ENCODE measurements at regions not wholly inside any gene's neighbourhood (a gene's known extent, or its start where the extent isn't known, plus 50 kb on each side); places are given as distances from the start of the nearest gene placed in this dataset.

DNA sequence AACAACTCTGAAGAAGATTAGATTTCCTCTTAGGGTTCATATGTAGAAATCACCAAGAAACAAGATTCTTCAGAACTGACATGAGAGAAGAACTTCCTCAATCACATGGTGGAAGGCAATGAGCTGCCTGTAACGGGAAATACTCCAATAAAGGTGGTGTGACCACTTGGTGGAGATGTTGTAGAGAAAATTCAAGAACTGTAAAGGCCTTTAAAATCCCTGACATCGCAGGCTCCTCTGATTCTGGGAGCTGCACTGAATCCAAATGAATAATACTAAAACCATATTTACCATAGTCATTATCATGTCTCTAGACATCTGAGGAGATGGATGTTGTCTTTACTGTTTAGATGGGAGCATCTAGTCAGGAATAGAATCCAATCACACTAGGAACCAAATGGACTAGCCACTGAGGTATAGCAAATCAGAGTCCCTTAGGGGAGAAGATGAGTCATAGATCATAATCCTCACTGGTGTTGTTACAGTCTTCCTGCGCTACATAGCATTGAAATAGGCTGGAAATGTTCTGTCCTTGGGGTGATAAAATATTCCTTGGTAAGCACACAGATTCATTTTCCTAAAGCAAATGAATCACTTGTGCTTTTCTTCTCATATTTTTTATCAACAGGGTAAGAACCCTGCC lies 321.6 kb upstream of the TENM4 start:
- DNase-seq: no peak

DNA sequence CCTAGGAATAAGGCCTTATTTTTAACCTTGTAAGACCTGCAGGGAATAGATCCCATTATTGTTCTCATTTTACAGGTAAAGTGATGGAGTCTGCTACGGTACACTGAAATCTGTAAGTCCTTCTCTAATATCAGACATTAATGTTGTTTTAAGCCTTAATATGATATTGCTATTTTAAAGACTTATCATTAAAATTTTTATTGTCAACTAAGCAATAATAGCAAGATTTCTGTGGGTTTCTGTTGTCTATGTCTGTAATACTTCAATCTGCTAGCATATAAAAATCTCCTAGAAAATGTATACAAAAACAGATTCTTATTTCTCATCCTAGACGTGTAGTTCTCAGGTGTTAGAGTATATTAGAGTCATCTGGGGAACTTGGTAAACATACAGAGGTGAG lies 317.5 kb upstream of the TENM4 start:
- DNase-seq: no peak

DNA sequence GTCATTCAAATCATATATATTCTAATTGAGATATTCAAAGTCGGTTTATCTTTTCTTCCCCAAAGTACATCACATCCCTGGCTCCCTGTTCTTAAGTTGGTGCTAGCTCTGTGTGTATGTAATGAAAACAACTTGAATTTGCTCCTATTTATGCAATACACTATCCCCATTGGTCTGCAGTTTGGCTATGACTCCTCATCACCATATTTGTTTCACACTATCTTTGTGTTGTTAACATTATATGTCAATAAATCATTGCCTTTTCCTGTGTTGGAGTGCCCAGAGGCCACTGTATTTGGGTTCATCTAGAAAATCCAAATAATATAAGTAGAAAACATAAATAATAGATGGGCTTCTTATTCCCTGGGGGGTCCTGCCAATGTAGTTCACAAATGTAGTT lies 306.6 kb upstream of the TENM4 start:
- no peak for DNase-seq

DNA sequence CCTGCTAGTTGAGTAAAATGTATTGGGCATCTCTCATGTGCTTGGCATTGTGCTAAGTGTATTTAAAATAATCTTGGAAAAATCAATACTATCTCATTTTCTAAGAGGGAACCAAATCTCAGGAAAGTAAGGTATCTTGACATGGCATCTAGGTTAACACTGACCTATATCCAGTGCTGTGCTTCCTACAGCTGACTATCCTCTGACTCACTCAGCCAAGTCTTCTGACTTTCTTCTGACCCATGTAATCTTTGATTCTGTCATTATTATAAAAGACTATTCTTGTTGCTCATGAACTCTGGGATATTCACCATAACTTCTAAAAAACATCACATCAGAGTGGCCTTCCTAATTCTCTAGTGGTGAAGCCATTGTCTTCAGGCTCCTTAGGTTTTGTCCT lies 304.1 kb upstream of the TENM4 start:
- no peak for DNase-seq

DNA sequence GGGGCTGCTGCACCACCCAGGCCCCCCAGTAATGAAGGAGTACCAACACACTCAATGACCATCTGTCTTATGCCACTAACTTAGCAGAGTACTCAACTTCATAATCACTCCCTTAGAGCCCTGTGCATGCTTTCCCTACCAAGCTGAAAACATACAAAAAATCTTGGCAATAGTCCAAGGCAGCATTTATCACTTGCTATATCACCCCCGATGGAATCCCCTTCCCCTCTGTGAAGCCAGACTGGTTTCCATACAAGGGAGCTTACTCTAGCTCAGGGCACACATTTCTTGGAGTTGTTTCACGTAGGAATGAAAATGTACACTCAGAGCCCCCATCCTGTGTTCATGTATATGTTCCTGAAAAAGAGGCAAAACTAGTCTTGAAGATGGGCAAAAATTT lies 301.3 kb upstream of the TENM4 start:
- no peak for DNase-seq

DNA sequence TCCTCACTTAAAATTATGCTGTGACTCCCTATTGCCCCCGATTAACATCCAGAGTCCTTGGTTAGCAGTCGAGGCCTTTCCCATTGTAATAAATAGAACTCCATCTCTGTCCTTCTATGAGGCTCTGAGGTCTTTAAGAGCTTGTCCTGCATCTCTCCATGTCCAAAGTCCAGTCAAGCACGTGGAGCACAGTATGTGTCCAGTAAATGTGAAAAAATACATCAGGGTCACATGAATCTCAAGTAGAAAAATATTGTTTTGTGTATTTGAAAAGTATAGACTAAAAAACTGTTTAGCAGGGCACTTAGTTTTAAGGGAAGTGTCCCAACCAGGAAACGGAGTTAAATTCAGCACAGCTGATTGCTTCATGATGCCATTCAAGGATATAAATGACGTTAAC lies 298.8 kb upstream of the TENM4 start:
- no peak for DNase-seq

DNA sequence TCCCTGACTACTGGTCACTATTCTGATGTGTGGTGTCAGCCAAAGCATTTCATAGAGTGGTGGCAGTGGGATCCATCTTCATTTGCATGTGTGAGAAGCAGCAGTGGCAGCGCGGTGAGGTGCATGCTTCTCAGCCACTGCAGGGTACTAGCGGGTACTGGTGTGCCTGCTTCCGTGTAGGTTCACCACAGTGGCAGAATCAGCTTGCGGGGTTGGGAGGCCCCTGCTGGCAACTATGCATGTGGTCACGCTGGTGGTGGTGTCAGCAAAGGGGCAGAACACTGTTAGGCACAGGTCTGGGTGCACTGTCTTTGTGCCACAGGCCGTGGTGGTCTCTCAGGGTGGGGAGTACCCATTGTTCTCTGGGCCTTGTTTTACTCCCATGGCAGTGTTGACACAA lies 286.4 kb upstream of the TENM4 start:
- DNase-seq: no peak

DNA sequence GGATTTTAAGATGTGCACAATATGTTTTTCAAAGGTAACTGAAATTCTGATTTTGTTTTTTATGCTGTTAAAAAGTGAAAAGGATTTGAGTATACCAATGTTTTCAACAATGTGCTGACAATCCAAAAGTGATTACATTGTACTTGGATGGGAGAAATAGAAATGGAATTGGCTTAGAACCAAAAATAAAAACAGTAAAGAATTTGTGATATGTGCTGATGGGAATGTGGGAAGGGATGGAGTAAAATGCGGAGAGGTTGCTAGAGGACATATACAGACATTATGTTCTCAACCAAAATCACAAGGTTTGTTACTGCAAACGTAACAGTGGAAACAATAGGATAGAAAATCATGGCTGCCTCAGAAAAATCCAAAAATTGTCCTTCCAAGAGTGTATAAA lies 279.3 kb upstream of the TENM4 start:
- no peak for DNase-seq

DNA sequence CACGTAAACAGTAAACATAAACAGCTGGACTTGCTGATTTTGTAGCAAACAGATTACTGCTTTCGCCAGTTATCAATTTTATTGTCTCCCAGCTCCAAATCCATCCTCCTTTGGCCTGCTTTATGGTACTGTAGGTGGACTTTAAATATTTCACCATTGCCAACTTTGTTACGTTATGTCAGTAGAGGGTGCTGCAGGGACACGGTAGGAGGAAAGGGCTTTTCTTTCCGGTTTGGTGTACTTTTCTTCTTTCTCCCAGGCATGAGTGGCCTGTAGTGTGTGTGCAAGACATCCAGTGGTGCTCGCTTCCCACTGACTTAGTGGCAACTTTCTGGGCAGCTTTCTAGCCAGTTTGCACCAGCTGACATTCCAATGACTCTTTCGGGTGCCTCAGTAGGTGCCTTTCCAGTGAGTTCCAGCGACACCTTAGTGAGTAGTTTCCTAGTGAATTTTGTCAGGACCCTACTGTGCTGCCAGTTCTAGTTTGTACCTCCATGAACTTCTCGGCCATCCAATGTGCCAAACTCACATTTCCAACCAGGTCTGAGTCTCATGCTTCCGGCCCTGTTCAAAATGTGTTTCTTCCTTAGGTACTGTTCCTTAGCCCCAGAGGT lies 267.6 kb upstream of the TENM4 start:
- no peak for DNase-seq

DNA sequence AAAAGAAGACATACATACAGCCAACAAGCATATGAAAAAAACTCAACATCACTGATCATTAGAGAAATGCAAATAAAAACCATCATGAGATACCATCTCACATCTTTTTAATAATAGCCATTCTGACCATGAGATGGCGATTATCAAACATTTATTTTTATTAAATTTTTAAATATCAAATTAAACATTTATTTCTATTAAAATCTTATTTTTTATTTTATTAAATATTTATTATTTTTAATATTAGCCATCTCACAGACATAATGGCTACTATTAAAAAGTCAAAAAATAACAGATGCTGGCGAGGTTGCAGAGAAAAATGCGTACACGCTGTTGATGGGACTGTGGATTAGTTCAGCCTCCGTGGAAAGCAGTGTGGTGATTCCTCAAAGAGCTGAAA lies 264.8 kb upstream of the TENM4 start:
- no peak for DNase-seq

DNA sequence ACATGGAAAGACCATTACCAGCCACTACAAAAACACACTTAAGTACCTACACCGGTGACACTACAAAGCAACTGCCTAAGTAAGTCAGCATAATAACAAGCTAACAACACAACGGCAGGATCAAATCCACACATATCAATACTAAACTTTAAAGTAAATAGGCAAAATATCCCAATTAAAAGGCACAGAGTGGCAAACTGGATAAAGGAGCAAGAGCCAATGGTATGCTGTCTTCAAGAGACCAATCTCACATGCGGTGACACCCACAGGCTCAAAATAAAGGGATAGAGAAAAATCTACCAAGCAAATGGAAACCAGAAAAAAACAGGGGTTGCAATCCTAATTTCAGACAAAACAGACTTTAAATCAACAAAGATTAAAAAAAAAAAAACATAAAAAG lies 261.5 kb upstream of the TENM4 start:
- DNase-seq: no peak

DNA sequence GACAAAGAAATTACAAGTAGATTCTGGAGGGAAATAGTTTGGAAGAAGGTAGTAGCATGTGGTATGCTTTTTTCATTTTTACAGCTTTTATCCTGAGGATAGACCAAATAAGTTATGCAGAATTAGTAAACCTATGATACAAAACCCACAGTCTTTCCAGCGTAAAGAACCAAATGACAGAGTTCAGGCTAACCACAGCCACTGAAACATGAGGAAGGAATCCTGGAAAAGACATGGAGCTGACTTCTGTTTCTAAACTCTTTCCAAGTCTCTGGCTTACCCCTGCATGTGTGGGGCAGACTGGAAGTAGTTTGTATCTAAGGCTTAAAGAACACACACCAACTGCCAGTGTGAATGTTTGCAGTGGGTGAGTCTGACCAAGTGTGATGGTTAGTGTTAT lies 258.4 kb upstream of the TENM4 start:
- no peak for DNase-seq

DNA sequence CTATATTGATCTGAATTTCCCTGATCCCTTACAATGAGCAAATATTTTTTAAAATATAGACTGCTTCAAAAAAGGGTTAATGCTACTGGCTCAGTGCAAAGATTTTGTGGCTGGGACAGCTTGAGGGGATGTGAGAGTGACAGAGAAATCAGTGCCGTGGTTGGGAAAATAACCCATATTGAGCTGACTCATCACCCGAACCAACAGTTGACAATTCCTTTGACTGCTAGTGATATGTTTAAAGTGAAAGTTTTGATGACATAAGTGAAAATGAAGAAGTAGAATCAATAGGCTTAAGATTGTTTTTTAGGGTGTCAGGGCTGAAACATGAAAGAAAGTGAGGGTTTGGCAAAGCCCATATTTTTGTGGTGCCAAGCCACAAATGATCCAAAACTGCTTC lies 257.1 kb upstream of the TENM4 start:
- no peak for DNase-seq

DNA sequence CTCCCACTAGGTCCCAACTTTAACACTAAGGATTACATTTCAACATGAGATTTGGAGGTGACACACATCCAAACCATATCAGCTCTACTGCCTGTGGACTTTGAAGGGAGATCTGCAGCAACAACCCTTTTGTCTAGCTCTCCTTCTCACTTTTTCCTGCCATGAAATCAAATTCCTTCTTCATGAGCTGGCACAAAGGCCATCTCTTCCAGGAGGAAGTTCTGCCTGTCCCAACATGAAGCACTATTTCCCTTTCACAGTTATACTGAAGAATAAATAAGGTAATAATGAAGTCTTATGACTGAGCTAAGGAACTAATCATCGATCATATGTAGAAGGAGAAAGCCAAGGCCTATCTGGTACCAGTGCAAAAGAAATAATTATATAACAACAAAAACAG lies 253.5 kb upstream of the TENM4 start:
- DNase-seq: no peak

DNA sequence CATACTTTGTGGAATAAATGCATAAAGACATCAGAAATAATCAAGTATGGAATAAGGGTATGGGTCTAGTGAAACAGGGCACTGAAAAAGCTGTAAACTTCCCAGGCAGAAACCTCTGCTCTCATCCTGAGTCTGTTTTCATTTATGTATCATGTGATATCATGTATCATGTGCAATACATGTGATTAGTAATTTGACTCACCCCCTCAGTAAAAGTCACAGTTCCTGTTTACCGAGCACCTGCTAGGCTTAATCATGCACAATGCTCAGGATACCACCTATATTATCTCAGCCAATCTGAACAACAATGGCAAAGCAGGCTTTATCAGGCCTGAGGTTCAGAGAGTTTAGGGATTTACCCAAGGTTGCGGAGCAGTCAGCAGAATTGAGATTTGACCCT lies 250.6 kb upstream of the TENM4 start:
- no peak for DNase-seq

DNA sequence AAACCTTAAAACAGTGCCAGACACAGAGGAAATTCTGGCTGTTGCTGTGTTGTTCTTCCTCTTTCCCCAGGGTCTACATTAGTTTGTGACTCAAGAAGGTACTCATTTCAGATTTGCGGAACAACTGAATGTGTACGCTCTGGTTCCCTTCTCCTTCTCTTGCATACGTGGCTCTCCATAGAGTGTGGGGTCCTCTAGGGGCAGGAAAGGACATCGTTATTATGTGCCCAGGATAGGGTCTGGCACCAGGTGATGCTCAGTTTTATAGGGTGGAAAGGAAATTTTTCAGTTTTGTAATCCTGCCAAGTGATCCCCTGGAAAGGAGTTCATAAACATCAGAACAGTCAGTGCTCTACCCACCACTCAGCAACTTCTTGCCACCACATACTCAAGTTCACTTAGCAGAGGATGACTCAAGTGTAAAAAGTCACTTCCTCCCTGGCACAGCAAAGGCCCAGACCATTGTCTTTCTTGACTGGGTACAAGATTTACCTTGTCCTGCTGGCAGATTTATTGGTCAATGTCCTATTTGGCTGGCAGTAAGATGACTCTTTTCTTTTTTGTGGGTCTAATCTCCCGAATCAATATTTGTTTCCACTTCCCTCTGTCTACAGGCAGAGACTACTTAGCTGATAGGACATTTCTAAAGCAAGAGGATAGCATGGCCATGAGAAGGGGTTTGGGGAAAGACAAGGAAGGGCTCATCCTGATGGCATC lies 246.0 kb upstream of the TENM4 start:
- DNase-seq: no peak

DNA sequence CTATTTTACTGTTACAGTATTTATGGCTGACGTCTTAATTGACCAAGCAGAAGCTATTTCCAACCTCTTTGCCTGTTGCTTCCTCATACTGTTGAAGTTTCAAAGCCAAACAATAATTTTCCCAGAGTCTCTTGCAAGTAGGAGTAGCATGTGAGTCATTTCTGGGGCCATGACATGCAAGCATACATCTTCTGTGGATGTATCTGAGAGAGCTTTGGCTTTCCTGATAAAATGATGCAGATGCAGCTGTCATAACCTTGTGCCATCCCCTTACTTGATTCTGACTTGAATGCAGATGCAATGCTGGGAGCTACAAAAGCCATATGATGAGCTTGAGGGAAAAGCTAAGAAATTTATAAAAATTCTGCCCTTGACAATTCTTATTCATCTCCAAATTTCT lies 243.1 kb upstream of the TENM4 start:
- DNase-seq: no peak

DNA sequence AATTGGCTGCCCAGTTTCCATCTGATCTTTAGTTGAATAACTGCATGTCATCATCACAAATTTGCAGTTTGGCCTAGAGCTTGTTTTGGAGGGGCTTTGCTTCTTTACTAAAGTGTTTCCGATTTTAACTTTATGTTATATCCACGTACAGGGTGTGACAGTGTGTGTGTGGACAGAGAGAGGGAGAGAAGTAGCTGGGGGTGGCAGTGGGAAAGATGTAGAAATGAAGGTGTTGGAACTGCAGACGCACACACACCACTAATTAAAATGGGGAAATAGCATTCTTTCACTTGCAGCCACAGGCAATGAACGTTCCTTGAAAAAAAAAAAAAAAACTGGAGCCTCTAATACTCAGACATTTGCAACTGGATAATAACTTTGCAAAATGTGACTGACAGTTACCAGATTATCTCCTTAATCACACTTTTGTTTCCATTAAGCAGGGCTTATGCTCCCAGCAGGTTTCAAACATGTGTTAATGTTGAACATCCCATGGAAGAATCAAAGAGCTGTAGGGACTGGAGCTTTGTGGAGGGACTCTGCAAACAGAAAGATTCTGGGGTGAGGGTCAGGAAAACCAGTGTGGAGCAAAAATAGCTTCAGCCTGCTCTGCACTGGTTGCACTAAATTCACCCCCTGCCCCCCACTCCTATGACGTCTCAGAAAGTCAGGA lies 238.1 kb upstream of the TENM4 start:
- DNase-seq: no peak

DNA sequence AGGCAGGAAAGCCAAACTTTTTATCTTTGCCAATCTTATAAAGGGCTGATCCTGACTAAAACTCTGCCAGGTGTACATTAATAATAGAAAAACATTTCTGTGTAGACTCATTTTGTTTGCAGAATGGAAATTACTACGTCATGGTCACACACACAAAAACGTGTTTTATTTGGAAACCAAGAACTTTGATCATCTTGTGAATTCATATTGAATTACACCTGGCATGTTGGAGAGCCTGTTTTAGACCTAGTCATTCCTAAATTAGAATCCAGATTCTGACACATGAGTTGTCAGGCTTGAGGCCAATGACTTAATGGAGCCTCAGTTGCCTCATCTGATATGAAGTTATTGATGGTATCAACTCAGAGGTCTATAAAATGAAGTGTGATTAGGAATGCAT lies 235.6 kb upstream of the TENM4 start:
- DNase-seq: no peak

DNA sequence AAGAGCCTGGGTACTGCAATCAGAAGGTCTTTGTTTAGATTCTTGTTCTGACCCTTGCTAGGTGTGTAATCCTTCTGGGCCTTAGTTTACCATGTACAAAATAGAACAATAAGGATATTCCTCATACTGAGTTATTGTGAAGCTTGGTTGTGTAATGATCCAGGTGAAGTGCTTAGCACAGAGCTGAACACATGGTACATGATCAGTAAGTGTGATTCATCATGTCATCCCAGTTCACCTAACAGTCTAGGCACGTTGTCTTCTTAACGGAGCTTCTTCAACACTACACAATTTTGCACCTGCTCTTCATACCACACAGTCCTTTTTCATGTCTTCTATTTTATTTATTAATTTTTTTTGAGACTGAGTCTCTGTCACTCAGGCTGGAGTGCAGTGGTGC lies 234.3 kb upstream of the TENM4 start:
- DNase-seq: no peak

DNA sequence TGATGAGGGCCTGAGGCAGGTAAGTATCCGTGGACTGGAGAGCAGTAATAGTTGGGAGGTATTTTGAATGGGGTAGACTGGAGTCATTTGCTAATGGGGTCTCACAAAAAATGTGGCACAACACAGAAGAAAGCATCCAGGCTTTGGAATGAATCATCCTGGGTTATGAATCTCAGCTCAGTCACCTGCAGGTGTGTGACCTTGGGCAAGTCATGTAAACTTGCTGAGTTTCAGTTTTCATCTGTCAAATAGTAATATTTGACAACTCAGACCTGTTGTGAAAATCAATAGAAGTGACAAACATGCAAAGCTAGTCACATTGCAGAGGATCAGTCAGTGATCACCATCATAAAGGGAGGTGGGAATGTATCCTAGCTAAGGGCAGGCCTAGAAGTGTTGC lies 232.0 kb upstream of the TENM4 start:
- DNase-seq: no peak

DNA sequence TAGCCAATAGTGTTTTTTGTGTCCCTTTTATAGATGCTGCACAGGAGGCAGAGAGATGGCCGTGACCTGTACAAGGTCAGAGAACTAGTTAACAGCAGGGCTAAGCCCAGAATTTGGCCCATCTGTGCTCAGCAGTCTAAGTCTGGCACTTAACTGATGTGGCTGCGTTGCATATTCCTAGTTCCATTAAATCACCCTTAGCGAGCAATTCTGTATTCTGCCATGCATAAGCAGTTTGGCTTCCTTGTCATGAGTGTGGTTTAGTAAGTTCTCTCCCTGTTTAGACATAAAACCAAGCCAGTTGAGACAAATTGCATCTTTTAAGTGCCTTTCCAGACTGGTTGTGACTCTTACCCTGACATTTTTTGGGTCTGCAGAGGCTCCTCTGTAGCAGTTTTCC lies 230.6 kb upstream of the TENM4 start:
- DNase-seq: no peak

DNA sequence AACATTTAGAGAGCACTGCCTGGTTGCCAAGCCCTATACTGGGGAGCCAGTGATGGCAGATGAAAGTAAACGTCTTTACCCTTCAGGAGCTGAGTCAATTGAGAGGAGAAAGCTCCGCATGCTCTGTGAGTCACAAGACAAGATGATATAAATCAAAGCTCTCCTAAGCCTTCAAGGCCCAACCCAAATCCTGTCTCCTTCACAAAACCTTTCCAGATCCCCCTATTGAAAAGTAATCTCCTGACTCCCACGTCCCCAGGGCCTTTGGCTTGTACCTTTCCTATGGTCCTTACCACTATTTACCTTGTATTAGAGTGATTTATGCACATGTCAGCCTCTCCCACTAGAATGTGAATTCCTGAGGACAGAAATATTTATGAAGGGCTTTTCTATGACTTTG lies 230.1 kb upstream of the TENM4 start:
- no peak for DNase-seq

DNA sequence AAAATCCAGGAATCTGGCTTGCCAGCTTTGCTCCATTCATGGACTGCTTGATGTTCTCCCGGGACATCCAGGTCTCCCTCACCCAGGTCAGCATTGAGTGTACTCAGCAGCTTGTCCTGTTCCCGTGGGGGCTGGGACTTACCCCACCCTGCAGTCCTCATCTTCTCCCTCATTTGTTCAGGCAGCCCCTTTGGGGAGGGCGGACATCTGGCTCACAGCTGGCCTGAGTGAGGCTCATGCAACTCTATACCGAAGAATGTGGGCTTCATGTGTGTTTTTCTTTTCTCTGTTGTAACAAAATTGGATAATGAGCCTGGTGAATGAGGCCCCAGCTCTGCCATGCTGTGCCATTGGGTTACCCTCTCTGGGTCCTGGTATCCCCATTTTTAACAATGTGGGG lies 227.7 kb upstream of the TENM4 start:
- no peak for DNase-seq

Data from stimulated activated naive CD4-positive, alpha-beta T cell (primary cell).